Fibroblast of lung (primary cell): ENCODE measurements at regions not wholly inside any gene's neighbourhood (a gene's known extent, or its start where the extent isn't known, plus 50 kb on each side); places are given as distances from the start of the nearest gene placed in this dataset.
A peak's percentile ranks its signal among the peaks of the same experiment; 100 is the strongest.

Source experiments
- DNase-seq, 2 donors: peaks; one replicate each; pipeline versions ENCODE4 v3.0.0 to v3.0.0-alpha.2; 2010; ENCODE audit warnings: low read depth in 2 of 2
- H2AFZ ChIP-seq: 2 replicates; pipeline ENCODE4 v1.5.1; 2012; ENCODE audit warnings: low read length, control low read depth, inconsistent platforms
- H3K27ac ChIP-seq: 2 replicates; pipeline ENCODE4 v1.5.1; 2011; ENCODE audit warnings: low read length, control low read depth; ENCODE audit not compliant: insufficient read depth
- H3K27me3 ChIP-seq: 2 replicates; pipeline ENCODE4 v1.5.1; 2011; ENCODE audit warnings: mild to moderate bottlenecking, low read length; ENCODE audit not compliant: control insufficient read depth, insufficient read depth
- H3K36me3 ChIP-seq: 2 replicates; pipeline ENCODE4 v1.5.1; 2011; ENCODE audit warnings: low read length; ENCODE audit not compliant: control insufficient read depth, insufficient read depth
- H3K4me1 ChIP-seq: 2 replicates; pipeline ENCODE4 v1.5.1; 2011; ENCODE audit warnings: low read length; ENCODE audit not compliant: control insufficient read depth, insufficient read depth; ENCODE audit errors: extremely low read depth
- H3K4me2 ChIP-seq: 2 replicates; pipeline ENCODE4 v1.5.1; 2011; ENCODE audit warnings: low read length, control low read depth; ENCODE audit not compliant: insufficient read depth; ENCODE audit errors: extremely low read depth
- H3K4me3 ChIP-seq, 4 experiments: fragments of 200-600 bp in 1 of 4; sonication (generic) in 1 of 4; replicated peaks in 1 of 4; 2 replicates each; pipeline ENCODE4 v1.5.1; 2011 to 2016; ENCODE audit warnings: low read length in 4 of 4, low read depth in 3 of 4, mild to moderate bottlenecking in 3 of 4, control low read depth in 2 of 4, inconsistent platforms in 1 of 4, mixed read lengths in 1 of 4; ENCODE audit not compliant: insufficient read depth in 1 of 4; ENCODE audit errors: control extremely low read depth in 1 of 4
- H3K79me2 ChIP-seq: 2 replicates; pipeline ENCODE4 v1.5.1; 2012; ENCODE audit warnings: mild to moderate bottlenecking, low read length, inconsistent platforms; ENCODE audit not compliant: control insufficient read depth, insufficient read depth
- H3K9ac ChIP-seq: 2 replicates; pipeline ENCODE4 v1.5.1; 2011; ENCODE audit warnings: mild to moderate bottlenecking, low read length, control low read depth; ENCODE audit not compliant: insufficient read depth
- H3K9me3 ChIP-seq: 2 replicates; pipeline ENCODE4 v1.5.1; 2012; ENCODE audit warnings: low read depth, low read length; ENCODE audit not compliant: control insufficient read depth, insufficient read depth
- H4K20me1 ChIP-seq: 2 replicates; pipeline ENCODE4 v1.5.1; 2011; ENCODE audit warnings: low read length; ENCODE audit not compliant: control insufficient read depth, insufficient read depth; ENCODE audit errors: extremely low read depth
- EZH2 ChIP-seq: IDR thresholded peaks from 2 replicates; pipeline ENCODE4 v1.5.1; 2012; ENCODE audit warnings: low read length, control low read depth, mild to moderate bottlenecking; ENCODE audit errors: missing control alignments
- TF ChIP-seq, protein P1 (sequence below), 2 donors: IDR thresholded peaks in 1 of 2; conservative IDR thresholded peaks in 1 of 2; 1 replicate in 1 of 2; 2 replicates in 1 of 2; pipeline ENCODE4 v1.5.1; 2011 to 2012; ENCODE audit warnings: low read length in 2 of 2, control low read depth in 1 of 2, inconsistent platforms in 1 of 2, low read depth in 1 of 2, mild to moderate bottlenecking in 1 of 2

DNA sequence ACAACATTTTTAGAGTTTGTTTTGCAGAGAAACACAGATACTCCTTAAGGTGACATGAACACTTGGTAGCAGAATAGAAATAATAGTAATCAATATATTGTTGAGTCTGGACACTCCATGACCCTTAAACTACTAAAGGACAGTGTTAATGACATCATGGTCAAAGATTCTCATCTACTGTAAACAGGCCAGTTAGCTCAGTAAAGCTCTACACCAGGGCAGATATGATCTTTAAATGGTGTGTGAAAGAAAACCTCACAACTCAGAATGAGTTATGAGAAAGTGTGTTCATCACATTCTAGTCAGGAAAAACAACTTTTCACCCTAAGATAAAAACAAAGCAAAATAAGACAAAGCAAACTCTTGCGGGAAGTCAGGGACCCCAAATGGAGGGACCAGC, 58.1 kb upstream of the ADAMTS5 start:
- H3K36me3 ChIP-seq = no peaks in the 10 kb centered on the region
- no peak overlapping the region for H3K27ac ChIP-seq
- no peak overlapping the region for H3K9ac ChIP-seq
- no peak for DNase-seq
- no peaks in the 10 kb centered on the region for H3K27me3 ChIP-seq
- H3K79me2 ChIP-seq = no peaks in the 10 kb centered on the region
- no peak overlapping the region for H2AFZ ChIP-seq
- no peaks in the 10 kb centered on the region for H4K20me1 ChIP-seq
- TF ChIP-seq EZH2 = no peak
- TF ChIP-seq, protein P1, sequence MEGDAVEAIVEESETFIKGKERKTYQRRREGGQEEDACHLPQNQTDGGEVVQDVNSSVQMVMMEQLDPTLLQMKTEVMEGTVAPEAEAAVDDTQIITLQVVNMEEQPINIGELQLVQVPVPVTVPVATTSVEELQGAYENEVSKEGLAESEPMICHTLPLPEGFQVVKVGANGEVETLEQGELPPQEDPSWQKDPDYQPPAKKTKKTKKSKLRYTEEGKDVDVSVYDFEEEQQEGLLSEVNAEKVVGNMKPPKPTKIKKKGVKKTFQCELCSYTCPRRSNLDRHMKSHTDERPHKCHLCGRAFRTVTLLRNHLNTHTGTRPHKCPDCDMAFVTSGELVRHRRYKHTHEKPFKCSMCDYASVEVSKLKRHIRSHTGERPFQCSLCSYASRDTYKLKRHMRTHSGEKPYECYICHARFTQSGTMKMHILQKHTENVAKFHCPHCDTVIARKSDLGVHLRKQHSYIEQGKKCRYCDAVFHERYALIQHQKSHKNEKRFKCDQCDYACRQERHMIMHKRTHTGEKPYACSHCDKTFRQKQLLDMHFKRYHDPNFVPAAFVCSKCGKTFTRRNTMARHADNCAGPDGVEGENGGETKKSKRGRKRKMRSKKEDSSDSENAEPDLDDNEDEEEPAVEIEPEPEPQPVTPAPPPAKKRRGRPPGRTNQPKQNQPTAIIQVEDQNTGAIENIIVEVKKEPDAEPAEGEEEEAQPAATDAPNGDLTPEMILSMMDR (conservative IDR thresholded peaks at IDR 0.05 in 1 of 2, IDR thresholded peaks at IDR 0.05 in 1 of 2; ENCODE audit: low read depth in 1 of 2, low read length in 2 of 2) = no peak
- no peak overlapping the region for H3K4me2 ChIP-seq
- no peaks in the 10 kb centered on the region for H3K9me3 ChIP-seq
- H3K4me1 ChIP-seq = no peaks in the 10 kb centered on the region
- no peak overlapping the region for H3K4me3 ChIP-seq

DNA sequence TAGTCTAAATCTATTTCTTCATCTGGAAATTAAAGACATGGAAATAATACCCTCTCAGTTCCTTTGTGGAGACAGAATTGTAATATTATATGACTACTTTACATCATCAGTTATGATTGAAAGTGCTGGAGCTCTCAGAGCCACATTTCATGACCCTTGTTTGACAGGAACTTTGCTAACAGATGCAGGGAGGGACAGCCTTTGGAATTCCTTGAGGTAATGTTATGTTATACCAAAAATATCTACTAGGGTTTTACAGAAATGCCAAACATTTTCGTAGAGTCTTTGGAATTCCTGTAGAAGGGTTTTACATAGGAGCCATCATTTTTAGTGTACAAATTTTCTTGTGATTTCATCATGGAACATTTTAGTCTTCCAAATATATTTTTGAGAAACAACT, 57.4 kb upstream of the ADAMTS5 start:
- no peak overlapping the region for H3K27ac ChIP-seq
- H3K4me1 ChIP-seq = no peaks in the 10 kb centered on the region
- H4K20me1 ChIP-seq = no peaks in the 10 kb centered on the region
- no peaks in the 10 kb centered on the region for H3K27me3 ChIP-seq
- no peaks in the 10 kb centered on the region for H3K36me3 ChIP-seq
- H3K79me2 ChIP-seq = no peaks in the 10 kb centered on the region
- TF ChIP-seq EZH2 = no peak
- TF ChIP-seq, protein P1 (conservative IDR thresholded peaks at IDR 0.05 in 1 of 2, IDR thresholded peaks at IDR 0.05 in 1 of 2; ENCODE audit: low read depth in 1 of 2, low read length in 2 of 2) = no peak
- H2AFZ ChIP-seq = no peak overlapping the region
- no peak overlapping the region for H3K4me2 ChIP-seq
- no peak overlapping the region for H3K9ac ChIP-seq
- no peak overlapping the region for H3K4me3 ChIP-seq
- H3K9me3 ChIP-seq = no peaks in the 10 kb centered on the region
- peak; percentile 55 to 58 for DNase-seq

DNA sequence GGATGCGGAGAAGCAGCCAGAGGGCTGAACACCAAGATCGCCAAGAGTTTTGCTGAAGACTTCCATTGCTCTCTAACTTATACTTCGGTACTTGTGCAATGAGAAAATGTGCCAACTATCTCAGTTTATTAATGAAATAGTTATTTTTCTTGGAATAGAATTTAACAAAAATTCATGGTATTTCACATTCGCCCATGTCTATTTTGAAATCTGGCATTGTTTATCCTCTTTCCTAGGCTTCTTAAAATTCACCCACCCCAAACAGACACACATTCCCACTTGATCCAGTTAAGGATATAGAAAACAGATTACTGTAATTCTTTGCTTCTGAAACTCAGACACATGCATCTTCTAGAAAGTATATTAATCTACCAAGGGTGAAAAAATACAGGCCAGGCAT, 56.3 kb upstream of the ADAMTS5 start:
- TF ChIP-seq, protein P1 (conservative IDR thresholded peaks at IDR 0.05 in 1 of 2, IDR thresholded peaks at IDR 0.05 in 1 of 2; ENCODE audit: low read depth in 1 of 2, low read length in 2 of 2) = no peak
- TF ChIP-seq EZH2 = no peak
- H3K36me3 ChIP-seq = no peaks in the 10 kb centered on the region
- no peak overlapping the region for H3K9ac ChIP-seq
- DNase-seq = no peak
- H2AFZ ChIP-seq = no peak overlapping the region
- no peaks in the 10 kb centered on the region for H4K20me1 ChIP-seq
- no peaks in the 10 kb centered on the region for H3K4me1 ChIP-seq
- no peaks in the 10 kb centered on the region for H3K79me2 ChIP-seq
- no peaks in the 10 kb centered on the region for H3K27me3 ChIP-seq
- H3K4me2 ChIP-seq = no peak overlapping the region
- H3K9me3 ChIP-seq = no peaks in the 10 kb centered on the region
- no peak overlapping the region for H3K27ac ChIP-seq
- no peak overlapping the region for H3K4me3 ChIP-seq
